Prostate gland (tissue), 2 donors: ENCODE measurements at regions not wholly inside any gene's neighbourhood (a gene's known extent, or its start where the extent isn't known, plus 50 kb on each side); places are given as distances from the start of the nearest gene placed in this dataset.

ENCODE experiments used
- CTCF ChIP-seq, 4 experiments: fragments of 200-600 bp in 2 of 4; fragments of 450-650 bp in 2 of 4; sonication (generic) in 2 of 4; IDR thresholded peaks; 1 replicate in 3 of 4; 2 replicates in 1 of 4; pipeline ENCODE4 v1.5.1; 2016 to 2019; ENCODE audit warnings: antibody characterized with exemption in 4 of 4, mild to moderate bottlenecking in 2 of 4, moderate library complexity in 2 of 4
- POLR2AphosphoS5 ChIP-seq: sonication (generic); formaldehyde crosslinking; IDR thresholded peaks from one replicate; pipeline ENCODE4 v1.6.1; 2017; ENCODE audit warnings: antibody characterized with exemption

GRCh38 chr6:85127696-85128243, 322.1 kb upstream of the NT5E start:
- TF ChIP-seq CTCF (IDR thresholded peaks at IDR 0.05) (no peak), POLR2AphosphoS5 (no peak)
